HT-29 (cell line): ENCODE measurements at regions not wholly inside any gene's neighbourhood (a gene's known extent, or its start where the extent isn't known, plus 50 kb on each side); places are given as distances from the start of the nearest gene placed in this dataset.

Experiments
- DNase-seq: peaks from one replicate; pipeline ENCODE4 v3.0.0-alpha.2; 2015; ENCODE audit warnings: low spot score

DNA sequence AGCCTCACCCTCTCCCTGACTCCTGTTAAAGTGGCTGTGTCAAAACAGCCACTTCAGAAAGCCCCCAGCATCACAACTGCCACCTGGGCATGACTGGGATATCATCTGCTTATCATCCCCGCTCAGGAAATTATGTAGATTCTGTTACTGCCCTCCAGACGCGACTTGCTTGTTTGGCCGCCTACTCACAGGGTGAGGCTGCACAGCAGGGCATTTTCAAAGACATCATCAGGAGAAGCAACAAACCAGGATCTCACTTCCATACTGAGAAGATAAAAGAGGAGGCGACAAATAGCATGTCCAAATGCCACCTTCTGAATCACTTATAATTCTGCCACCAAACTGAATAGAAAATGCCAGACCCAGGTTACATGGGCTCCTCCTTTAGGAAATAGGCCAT is 94.8 kb downstream of the MIS18A start:
- no peak for DNase-seq

DNA sequence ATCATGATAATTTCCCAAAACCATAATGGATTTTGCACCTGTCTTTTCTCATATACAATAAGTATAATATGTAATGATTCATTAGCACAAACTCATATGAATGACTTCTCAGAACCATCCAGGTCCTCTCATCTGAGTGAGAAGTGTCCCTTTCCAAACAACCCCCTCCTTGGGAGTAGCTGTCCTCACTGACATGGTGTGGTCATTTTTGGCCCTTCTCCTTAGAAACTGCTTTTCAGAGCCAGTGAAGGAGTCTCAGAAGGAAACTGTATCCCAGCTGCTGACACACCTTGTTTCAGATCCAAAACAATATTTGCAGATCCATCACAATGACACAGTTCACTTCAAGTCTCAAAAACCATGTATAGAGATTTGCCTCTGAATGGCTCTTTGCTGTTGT is 95.5 kb downstream of the MIS18A start:
- DNase-seq: no peak

DNA sequence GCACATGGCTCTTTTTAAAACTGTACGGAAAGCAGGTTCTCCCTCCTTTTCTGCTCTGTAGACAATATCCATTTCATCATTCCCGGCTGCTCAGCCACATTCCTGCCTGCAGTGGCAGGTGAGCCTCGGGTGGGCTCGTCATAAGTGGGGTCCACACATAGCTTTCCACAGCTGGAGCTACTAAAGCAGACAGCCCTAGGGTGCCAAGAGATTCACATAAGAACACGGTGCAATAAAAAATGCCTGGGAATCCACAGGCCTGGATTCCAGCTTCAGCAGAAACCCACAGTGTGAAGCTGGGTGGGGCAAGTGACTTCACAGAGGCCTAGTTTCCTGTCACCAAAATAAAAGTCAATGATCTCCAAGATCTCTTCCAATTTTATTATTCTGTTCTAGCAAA is 96.4 kb downstream of the MIS18A start:
- no peak for DNase-seq

DNA sequence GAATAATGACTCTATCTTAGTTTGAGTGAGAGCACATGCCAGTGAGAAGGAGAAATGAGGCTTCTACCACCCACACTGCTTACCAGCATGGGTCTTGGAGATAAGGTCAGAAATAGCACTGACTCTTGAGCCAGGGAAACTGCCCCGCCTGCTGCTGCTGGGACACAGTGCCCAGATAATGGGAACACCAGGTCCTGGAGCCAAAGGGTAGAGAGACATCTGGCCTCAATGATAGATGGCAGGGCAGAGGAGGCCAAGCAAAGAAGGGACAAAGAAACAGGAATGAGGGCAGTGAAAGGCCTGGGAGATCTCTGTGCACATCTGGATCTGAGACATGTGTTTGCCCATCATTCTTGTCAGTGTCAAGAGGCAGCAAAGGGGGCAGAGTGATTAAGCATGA is 97.4 kb downstream of the MIS18A start:
- DNase-seq: no peak

DNA sequence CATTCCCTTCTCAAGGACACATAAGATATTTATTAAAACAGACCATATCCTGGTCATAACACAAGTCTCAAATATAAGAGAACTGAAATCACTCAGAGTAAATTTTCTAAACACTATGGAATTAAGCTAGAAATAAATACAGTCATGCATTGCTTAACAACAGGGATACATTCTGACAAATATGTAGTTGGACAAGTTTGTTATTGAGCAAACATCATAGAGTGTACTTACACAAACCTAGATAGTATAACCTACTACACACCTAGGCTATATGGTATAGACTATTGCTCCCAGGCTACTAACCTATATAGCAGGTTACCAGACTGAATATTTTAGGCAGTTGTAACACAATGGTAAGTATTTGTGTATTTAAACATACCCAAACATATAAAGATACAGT is 104.0 kb downstream of the MIS18A start:
- no peak for DNase-seq

DNA sequence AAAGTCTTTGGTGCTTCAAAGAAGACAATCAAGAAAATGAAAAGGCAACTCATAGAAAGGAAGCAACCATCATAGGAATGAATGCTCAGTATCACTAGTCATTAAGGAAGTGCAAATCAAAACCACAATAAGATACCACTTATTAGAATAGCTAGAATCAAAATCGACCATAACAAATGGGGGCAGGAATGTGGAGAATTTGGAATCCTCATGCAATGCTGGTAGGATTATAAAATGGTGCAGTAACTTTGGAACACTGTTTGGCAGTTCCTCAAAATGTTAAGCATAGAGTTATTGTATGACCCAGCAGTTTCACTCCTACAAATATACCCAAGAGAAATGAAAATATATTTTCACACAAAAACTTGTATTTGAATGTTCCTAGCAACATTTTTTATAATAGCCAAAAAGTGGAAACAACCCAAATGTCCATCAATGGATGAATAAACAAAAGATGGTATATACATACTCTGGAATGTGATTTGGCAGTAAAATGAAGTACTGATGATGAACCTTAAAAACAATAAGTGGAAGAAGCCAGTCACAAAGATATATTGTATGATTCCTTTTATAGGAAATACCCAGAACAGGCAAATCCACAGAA is 105.6 kb downstream of the MIS18A start:
- DNase-seq: no peak

DNA sequence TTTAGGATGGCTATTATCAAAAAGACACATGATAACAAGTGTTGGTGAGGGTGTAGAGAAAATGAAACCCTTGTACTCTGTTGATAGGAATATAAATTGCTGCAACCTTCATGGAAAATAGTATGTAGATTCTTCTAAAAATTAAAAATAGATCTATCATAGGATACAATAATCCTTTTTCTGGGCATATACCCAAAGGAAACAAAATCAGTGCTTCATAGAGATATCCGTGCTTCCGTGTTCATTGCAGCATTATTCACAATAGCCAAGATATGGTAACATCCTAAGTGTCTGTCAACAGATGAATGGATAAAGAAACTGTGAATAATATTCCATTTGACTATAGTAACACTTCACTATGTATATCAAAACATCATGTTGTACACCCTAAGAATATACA is 106.7 kb downstream of the MIS18A start:
- no peak for DNase-seq

DNA sequence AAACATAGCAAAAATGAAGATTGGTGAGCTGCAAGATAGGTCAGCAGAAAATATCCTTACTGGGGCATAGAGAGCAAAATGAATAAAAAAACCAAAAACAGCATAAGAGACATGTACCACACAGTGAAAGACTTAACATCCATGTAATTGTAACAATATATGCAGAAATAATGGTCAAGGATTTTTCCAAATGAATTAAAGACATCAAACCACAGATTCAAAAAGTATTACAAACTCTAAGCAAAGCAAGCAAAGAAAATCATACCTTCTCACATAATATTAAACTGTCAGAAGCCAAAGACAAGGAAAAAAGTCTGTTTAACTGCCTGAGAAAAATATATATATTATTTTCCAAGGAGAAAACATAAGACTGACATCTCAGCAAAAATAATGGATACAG is 111.3 kb downstream of the MIS18A start:
- DNase-seq: no peak

DNA sequence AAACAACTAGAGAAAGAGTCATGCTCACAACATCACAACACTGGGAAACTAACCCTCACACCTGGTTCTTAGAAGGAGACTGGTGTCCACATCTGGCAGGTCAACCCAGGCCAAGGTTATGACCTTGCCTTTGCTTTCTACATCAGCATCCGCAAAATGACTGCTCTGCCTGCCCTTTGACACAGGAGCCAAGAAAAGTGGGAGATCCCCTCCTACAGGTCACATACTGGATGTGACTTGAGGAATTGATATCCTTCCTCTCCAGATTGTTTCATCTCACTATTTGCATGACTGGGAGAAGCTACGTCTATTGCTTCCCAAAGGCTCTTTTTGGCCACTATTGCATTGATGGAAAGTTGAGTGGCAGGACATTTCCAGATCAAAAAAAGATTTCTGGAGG is 115.5 kb downstream of the MIS18A start:
- no peak for DNase-seq

DNA sequence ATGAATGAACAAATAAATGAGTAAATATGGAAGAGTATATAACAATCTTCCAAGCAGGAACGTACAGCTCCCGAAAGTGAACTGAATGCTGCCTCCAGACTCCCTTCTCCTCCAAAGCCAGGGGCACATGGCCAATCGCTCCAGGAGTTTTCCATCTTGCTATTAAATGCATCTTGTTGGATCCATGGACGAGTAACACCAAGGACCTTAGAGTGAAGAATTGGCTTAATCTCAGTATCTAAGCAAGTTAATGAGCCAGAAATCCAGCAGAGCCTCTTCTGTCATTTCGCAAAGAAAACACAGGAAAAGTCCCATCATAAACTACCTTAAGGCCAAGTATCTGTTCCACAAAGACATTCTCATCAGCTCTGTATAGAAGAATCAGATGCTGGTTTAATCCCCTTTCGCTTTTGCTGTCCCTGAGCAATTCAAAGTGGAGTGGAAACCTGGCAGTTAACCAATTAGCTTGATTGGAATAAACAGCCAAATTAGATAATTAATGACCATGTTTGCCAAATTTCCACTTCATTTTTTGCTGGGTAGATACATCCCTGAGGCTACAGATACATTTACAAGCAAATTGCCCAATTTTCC is 116.0 kb downstream of the MIS18A start:
- no peak for DNase-seq

DNA sequence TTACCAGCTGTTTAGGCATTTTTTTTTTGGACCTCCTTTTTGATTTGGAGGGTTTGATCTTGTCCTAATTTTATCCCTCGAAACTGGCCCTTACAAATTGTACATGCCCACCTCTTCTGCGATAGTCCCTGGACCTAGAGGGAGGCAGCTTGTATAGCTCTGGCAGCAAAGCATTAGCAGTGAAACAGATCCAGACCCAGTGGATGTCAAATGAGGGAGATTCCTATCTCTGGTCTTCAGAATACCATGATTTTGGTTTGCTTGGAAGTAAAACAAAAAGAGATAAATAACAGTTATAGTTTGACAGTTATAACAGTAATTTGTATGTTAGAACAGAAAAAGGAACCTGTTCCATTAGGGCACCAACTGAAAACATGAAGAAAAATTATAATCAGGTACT is 123.6 kb downstream of the MIS18A start:
- no peak for DNase-seq

DNA sequence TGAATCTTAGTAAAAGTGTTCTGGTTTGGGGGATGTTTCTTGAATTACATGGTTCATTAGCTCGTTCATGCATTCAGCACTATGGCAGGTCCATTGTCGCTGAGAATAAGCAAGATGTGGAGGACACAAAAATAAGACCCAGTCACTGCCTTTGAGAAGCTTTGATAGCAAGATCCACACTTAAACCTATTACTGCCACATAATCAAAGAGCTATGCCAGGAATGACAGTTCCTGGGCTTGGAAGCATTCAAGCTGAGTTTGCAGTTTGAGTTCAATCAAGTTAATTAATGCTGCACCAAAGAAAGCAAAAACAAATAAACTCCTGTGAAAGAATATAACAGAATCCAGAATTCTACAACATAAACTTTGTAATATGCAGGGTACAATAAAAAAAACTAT is 131.8 kb downstream of the MIS18A start:
- no peak for DNase-seq

DNA sequence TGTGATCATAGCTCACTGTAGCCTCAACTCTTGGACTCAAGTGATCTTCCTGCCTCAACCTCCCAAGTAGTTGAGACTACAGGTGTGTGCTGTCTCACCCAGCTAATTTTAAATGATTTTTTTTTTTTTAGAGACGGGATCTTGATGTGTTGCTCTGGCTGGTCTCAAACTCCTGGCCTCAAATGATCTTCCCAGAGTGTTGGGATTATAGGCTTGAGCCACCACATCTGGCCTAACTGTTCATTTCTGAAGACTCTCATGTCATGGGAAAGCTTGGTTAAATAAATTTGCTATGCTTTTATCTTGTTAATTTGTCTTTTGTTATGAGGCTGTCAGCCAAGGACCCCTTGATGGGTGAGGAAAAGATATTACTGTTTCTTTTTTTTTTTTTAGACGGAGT is 134.0 kb downstream of the MIS18A start:
- DNase-seq: no peak

DNA sequence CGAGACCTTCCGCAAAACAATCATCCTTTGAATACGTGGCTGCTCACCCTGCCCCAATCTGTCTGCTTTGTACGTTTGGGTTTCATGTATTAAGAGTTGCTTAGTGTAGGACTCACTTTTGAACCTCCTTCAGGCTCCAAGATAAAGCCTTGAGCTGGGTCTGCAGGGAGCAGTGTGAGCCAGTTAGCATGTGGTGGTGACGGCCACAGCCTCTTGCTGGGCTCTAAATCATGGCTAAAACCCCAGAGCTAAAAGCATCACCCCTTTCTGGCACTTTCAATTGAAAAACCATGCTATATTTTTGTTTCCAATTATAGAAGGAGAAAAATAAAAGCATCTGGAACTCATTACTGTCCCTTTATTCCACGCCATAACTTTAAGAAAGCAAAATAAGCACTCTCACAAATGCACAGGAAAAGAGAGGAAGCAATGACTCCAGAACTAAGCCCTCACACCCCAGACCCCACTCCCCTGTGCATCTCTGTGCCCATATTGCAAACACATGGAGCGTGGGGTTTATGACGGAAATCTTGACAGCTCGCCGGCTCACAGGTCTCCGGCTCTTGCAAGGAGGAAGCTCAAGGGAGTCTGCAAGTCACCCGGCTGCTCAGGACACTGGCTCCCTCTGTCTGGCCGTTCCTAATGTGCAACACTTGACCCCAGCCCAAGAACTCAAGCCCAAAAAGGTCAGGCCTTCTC is 135.5 kb downstream of the MIS18A start:
- no peak for DNase-seq

DNA sequence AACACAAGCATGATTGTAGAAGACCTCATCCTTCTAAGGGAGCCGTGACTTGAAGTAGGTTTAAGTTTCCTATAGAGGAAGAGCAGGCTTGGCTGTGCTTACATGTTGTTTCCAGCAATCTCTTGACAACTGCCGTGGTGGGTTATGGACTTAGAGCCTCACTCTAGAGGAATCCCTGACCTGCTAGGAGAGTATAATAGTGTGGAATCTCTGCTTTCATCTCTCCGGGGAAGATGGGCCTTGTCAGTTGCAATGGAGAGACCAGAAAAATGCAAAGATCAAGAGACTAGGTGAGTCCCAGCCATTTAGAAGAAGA is 137.6 kb downstream of the MIS18A start:
- no peak for DNase-seq

DNA sequence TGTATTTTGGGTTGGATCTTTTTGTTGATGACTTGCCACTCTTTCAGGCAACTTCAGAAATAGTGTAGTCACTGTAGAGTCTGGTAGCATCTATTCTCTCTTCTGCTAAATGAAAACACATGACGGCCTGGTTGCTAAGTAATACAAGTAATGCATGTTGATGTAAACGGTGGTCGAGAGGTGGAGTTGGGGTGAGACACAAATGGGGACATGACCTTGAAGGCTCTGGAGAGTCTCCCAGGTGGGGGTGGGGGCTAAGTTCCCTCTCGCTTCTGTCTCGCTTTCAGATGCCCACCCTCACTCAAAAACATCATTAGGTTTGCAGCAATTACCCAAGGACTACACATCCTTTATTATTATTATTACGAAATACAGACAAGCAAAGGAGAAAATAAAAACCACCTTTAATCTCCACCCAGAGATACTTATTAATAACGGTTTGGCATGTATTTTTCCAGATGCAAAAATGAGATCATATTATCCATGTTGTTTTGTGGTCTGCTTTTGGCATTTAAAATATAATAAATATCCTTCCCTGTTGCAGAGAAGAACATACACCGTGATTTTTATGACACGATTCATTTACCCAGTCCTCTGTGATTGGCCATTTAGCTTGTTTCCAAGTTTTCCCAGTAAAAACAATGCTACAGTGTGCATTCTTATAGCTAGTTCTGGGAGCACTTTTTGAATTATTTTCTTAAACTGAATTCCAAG is 138.1 kb downstream of the MIS18A start:
- no peak for DNase-seq

DNA sequence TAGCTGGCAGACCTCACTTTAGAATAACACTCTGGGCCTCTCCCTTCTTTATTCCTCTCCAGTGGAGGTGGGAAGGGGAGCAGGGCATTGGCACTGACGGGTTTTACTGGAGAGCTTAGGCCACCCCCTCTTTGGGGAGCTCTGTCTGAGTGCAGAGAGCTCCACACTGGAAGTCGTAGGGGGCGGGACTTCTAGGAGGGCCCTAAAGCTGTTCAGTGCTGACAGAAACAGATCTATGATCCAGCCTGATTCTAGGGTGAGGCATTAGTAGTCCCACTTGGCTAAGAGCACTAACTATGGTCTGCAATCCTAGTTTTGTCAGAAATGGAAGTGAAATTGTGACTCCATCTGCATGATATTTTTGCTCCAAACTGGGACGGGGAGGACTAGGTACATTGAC is 138.7 kb downstream of the MIS18A start:
- no peak for DNase-seq

DNA sequence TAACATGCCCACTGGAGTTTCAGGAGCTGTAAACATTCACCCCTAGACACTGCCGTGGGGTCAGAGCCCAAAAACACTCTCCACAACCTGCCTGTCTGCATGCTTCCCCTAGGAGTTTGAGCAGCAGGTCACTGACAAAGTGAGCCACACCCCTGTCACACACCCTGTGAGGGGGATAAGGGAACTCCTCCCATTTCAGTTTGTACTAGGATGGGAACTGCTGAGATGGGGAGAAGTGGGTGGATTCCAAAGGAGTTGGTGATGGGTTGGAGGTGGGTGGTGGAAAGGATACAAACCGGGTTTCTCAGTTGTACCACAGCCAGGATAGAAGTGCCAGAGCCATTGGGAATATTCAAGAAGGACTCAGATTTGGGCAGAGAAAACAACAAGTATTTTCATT is 140.2 kb downstream of the MIS18A start:
- no peak for DNase-seq

DNA sequence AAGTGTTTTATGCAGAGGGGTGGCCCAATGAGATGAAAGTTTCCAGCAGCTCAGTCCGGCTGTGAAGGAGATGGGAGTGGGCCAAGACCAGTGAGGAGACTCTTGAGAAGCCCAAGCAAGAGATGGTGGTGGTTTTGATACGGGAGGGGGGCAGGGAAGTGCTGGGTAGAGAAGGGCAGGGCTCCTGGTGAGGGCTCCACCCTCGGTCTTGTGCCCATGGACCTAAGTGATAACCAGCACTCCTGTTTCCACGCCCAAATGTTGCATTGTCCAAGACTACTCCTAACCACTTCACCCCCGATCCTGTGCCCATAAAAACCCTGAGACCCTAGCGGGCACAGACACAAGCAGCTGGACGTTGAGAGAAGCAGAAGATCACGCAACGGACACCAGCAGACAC is 140.9 kb downstream of the MIS18A start:
- DNase-seq: no peak

DNA sequence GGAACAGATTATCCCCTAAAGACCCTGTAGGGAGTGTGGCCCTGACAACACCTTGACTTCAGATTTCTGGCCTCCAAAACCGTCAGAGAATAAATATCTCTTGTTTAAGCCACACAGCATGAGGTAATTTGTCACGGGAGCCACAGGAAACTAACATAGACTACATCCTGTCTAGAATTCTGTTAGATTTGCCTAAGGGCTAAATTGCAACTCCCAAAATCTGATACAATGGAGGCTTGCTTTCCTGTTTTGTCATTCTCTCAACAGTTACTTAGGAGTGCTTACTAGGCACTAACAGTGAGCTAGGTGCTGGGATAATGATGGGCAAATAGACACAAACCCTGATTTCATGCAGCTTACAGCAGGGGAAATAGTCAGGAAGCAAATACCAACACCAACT is 141.6 kb downstream of the MIS18A start:
- no peak for DNase-seq

DNA sequence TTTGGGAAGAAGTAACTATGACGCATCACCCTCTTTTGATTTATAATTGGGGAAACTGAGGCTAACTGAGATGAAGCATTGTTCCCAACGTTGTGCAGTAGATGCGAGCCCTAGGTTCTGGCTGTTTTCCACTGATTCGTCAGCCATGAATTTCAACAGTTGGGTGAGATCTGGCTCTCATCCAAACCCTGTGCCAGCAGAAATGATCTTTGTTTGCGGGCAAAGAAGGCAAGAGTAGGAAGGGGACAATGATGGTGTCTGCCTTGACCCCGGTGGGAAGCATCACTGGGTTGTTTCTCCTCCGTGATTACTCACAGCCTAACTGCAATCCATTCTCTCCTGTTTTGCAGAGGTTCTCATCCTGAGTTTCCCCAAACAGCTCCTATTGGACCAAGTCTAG is 142.3 kb downstream of the MIS18A start:
- DNase-seq: no peak

DNA sequence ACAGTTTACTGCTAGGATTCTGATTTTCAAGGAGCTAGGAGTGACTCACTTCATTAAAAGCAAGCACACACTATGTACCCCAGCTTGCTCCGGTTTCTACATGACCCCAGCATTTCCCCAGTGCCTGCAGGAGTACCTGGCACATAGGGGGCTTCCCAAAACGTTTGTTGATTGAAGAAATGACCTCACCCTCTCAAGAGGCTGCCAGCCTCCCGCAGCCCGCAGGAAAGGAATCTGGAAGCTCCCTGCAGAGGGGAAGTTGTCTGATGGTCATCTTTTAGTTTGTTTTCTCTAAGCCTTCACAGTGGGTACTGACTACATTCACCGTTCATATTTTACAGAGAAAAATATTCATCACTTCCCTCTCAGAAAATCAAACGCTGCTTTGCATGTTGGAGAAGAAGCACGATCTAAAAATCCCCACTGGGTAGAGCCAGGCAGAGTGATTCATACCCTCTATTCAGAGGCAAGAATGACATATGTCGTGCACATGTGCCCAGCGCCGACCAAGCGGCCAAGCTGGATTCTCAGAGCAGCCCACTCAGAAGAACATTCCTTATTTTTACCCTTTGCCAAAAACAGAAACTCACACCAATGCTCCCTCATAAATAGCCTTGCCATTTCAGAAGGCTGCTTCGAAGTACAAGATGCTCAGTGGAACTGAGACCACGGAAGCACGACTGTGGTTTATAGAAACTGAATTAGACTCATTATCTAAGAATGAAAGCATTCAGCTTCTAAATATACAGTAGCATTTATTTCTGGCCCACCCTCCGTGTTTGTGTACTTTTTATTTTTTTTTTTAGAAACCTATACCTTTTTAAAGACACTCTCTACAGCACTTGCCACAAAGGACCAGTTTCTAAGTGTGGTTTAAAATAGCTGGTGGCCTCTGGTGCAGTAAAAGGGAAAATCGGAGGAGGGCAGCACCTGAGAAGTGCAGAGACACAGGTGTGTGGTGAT is 143.2 kb downstream of the MIS18A start:
- no peak for DNase-seq
